A172 (cell line): ENCODE measurements at regions not wholly inside any gene's neighbourhood (a gene's known extent, or its start where the extent isn't known, plus 50 kb on each side); places are given as distances from the start of the nearest gene placed in this dataset.

Experiments
- DNase-seq: peaks from one replicate; pipeline ENCODE4 v3.0.0-alpha.2; 2015; ENCODE audit warnings: low spot score

- DNase-seq, result no peak
Observed at GRCh38 chr11:105233285-105233684, 93.7 kb upstream of the CARD18 start.

DNA sequence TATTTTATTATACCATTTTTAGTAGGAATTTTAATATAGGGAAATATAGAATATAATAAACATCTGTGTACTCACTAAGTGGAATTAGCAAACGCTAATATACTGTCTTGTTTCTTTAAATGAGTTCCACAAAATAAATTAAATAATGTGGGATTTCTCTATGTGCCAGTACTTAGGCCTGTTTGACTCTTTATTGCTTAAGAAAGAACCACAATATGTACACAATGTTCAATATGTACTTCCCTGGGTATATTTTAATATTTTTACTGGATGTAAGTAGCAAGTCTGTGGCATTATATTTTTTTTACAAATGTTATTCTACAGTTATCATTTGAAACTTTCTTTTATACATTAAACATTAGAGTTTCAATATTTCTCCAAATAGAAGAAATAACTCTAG lies 92.5 kb upstream of the CARD18 start:
- DNase-seq, result no peak

GRCh38 chr11:105230586-105230985 lies 91.0 kb upstream of the CARD18 start:
- DNase-seq, result peak; percentile 47

GRCh38 chr11:105229761-105230160 lies 90.2 kb upstream of the CARD18 start:
- no peak for DNase-seq

DNA sequence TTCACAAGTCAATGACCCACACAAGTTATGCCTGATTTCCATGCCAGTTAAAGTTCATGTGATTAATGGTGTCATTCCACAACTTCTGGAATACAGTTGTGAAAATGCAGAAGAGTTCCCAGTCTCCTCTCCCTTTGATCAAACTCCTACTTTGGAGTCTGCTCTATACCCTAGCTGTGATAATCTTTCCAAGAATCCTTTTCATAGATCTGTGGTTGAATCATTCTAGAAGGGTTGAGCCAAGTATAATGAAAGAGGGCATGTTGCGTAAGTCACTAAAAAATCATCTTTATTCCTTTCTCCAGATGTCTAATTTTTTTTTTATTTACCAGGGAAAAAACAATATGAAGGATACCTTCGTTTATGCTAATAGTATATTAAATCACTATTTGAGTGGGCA lies 89.7 kb upstream of the CARD18 start:
- DNase-seq, result no peak

- no peak for DNase-seq
Observed at GRCh38 chr11:105227363-105227762, 87.8 kb upstream of the CARD18 start.

DNA sequence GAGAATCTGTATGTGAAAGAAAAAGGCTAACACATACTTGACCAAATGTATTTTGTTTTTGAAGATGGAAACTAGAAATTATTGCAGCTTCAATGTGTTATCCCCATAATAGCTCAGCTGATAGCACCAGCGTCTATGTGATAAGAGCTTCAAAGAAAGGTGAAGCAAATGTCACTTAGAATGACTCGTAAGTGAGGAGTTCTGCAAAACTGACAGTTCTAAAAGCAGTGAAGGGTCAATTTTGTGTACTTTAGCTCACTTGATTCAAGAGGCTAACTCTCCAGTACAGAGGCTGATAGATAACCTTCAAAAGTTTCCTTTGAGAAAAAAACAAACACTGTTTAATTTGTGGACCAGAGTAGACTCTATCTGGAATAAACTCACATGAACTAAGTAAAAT lies 87.2 kb upstream of the CARD18 start:
- DNase-seq, result no peak

DNA sequence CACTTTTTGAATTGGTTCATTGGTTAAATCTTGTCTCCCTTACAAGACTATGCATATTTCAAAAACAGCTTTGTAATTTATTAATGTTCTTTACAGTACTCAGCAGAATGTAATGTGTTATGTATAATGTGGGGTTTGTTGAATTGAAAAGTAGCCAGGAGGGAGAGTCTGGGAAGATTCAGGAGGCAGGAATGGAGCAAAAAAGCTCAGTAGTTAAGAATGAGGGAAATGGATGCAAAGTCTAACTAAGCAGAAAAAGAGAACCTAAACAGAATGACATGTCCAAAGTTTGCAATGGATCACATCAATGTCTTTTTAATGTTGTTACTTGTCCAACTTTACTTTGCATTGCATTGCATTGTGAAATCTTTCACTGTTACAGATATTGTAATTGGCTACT lies 86.5 kb upstream of the CARD18 start:
- no peak for DNase-seq

- DNase-seq, result no peak
Observed at GRCh38 chr11:105224482-105225253, 85.1 kb upstream of the CARD18 start.

- DNase-seq, result no peak
Observed at GRCh38 chr11:105220121-105220520, 80.6 kb upstream of the CARD18 start.

- DNase-seq, result no peak
Observed at GRCh38 chr11:105219670-105220069, 80.1 kb upstream of the CARD18 start.

DNA sequence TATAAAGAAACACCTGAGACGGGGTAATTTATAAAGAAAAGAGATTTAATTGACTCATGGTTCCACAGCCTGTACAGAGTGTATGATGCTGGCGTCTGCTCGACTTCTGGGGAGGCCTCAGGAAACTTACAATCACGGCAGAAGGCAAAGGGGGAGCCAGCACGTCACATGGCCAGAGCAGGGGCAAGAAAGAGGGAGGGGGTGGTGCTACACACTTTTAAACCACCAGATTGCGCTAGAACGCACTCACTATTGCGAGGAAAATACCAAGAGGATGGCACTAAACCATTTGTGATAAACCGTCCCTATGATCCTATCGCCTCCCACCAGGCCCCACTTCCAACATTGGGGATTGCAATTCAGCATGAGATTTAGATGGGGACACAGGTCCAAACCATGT lies 79.7 kb upstream of the CARD18 start:
- no peak for DNase-seq

DNA sequence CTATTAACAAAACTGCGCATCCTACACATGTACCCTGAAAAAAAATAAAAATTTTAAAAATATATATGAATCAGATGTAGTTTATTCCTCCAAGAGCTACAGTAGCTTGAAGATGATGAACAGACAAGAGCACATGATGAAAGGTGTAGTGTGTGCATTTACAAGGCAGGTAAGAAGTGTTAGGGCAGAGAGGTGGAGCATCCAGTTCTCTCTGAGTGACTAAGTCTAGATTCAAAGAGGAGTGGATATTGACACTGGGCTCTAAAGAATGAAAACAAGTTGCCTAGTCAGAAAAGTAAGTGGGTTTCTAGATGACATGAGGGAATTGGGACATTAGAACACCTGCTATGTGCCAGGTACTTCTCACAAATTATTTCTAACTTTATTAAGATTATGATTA lies 76.0 kb upstream of the CARD18 start:
- DNase-seq, result no peak

DNA sequence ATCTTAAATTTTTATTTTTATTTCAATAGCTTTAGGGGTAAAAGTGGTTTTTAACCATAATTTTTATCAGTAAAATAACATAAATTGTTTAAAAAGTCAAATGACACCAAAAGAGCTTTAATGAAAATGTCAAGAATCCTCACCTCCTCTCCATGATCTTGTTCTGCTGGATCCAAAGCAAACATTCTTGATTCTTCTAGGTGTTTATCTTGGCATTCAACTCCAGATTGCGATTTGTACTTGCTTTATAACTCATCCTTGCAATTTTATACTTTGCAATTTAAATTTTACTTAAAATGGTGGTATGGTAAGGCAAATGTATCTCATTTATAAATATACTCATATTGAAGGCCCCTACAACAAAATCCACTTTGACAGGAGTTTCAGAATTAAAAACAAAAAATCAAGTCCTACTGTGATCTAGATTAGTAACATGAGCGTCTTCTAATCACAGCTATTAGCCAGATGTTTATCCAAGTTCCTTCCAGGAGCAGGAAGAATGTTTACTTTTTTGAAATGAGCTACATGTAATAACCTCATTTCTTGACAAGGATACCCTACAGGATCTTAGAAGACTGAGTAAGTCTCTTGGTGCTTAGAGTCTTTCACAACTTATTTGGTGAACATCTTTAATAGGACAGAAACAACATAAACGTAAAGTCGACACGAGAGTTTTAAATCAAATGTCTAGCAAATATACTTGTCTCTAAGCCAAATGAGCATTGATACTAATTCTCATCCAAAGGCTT lies 72.4 kb upstream of the CARD18 start:
- DNase-seq, result no peak

DNA sequence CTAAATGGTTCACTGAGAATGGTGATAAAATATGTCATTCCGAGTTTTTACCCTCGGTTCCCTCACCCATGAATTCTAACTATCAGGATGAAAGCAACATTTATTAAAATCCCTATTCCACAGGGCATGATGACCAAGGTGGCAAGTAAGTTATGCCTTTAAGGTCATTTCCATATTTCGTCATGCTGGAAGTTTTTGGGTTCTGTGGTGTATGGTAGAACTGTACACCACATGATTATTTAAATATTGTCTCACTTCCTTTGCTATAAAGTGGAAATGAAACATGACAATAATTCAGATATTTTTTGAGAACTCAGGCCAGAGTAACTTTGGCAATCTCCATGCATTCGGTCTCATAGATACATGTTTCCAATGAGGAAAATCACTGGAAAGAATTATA lies 68.5 kb upstream of the CARD18 start:
- DNase-seq, result no peak

- no peak for DNase-seq
Observed at GRCh38 chr11:105206633-105207032, 67.1 kb upstream of the CARD18 start.

DNA sequence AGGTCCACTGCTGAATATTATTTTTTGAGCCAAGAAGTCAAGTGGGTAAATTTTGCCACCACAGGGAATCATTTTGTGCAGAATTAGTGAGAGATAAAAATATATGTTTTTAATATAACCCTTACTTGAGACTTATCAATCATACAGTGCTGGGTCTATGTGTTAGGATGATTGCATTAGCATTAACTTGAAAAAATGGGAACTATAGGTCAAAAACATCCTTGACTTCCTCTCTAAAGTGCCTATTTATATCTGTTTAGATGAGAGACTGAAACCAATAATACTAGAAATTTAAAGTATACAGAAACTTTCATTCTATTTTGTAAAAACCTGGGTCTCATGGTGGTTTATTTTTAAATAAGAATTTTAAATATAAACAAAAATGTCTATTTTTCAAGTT lies 65.1 kb upstream of the CARD18 start:
- DNase-seq, result no peak

GRCh38 chr11:105203569-105204240 lies 64.1 kb upstream of the CARD18 start:
- no peak for DNase-seq

DNA sequence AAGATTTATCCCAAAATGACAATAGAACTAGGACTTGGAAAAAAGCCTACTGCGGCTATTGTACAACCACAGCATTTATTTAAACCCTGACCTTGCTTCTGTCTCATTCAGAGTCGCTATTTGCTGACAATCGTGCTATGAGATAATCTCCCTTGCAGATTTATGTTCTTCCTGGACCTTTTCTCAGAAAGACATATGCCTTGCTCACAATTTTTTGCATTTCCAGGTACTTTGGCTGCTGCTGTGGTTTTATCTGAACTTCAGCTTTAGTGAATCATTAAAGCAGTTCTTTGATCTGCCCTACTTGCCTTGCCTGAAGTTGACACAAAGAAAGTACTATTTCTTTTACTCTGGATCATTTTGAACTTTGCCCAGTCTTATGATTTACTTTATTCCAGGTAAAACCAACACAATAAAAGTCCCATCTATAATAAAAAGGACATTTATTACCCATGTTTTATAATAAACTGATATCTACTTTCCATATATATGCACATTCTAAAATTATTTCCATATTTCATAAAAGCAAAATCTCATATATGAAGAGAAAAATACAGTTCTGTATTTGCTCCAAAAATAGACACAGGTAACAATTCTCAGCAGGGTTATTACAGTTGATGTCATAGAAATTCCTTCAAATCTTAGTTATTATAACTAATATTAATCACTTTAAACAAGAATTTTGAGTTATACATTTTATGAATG lies 63.4 kb upstream of the CARD18 start:
- peak; percentile 41 for DNase-seq

- no peak for DNase-seq
Observed at GRCh38 chr11:105202422-105202821, 62.9 kb upstream of the CARD18 start.

GRCh38 chr11:105201166-105201565 lies 61.6 kb upstream of the CARD18 start:
- no peak for DNase-seq
